ENCODE measurements at regions not wholly inside any gene's neighbourhood (a gene's known extent, or its start where the extent isn't known, plus 50 kb on each side); places are given as distances from the start of the nearest gene placed in this dataset.

DNA sequence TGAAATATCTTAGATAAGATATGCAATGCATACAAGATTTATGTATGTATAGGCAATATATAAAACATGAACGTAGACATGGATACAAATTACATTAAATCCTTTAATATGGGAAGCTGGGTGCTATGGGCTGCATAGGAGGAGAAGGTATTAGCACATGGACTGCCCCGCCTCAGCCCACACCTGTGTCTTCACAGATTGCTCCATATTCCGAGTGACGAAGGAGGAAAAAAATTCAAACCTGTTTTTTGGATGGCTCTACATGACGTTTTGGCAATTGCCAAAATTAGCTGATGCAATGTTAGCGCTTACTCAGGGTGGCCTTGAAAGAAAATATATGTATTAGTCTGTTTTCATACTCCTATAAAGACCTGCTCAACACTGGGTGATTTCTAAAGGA is 223.4 kb upstream of the SLCO3A1 start:
- no peak overlapping the region for H3K4me3 Mint-ChIP-seq
- H3K27ac Mint-ChIP-seq = peak overlapping the region; percentile 87
- Histone ChIP-seq H3K36me3 (ENCODE audit: control insufficient read depth, insufficient read depth, low read length) (no peaks in the 10 kb centered on the region), H3K4me1 (ENCODE audit: control insufficient read depth, insufficient read depth, low read length) (peaks cover 19% of the 10 kb centered on the region), H3K27me3 (ENCODE audit: control insufficient read depth, insufficient read depth, low read length, poor library complexity, severe bottlenecking) (no peaks in the 10 kb centered on the region), H3K4me3 (ENCODE audit: low read length) (peak overlapping the region; percentile 36), H3K27ac (ENCODE audit: low read depth, low read length) (no peak overlapping the region), H3K9ac (ENCODE audit: extremely low read depth, low read length, poor library complexity, severe bottlenecking) (no peak overlapping the region), H3K9me3 (ENCODE audit: control insufficient read depth, low read length) (peaks cover 11% of the 10 kb centered on the region)
- peaks cover 7% of the 10 kb centered on the region for H3K9me3 Mint-ChIP-seq
- no peak for TF ChIP-seq CTCF (conservative IDR thresholded peaks at IDR 0.05)
- no peaks in the 10 kb centered on the region for H3K27me3 Mint-ChIP-seq (ENCODE audit: insufficient read depth)
- no peaks in the 10 kb centered on the region for H3K36me3 Mint-ChIP-seq (ENCODE audit: low read depth)
- DNase-seq = no peak
- 84 to 92% methylated on average over 2 to 6 of the region's 6 CpGs for WGBS, 2 experiments (ENCODE audit: insufficient coverage in 1 of 2, insufficient read length in 1 of 2)
- H3K4me1 Mint-ChIP-seq = peaks cover 40% of the 10 kb centered on the region

GRCh38 chr15:91632176-91632575 is 221.3 kb upstream of the SLCO3A1 start:
- no peak overlapping the region for H3K4me3 Mint-ChIP-seq
- no peaks in the 10 kb centered on the region for H3K36me3 Mint-ChIP-seq (ENCODE audit: low read depth)
- H3K4me1 Mint-ChIP-seq = peaks cover 34% of the 10 kb centered on the region
- H3K27me3 Mint-ChIP-seq (ENCODE audit: insufficient read depth) = no peaks in the 10 kb centered on the region
- no peaks in the 10 kb centered on the region for H3K27me3 ChIP-seq (ENCODE audit: control insufficient read depth, insufficient read depth, low read length, poor library complexity, severe bottlenecking)
- DNase-seq = no peak
- H3K27ac Mint-ChIP-seq = no peak overlapping the region
- TF ChIP-seq CTCF (conservative IDR thresholded peaks at IDR 0.05) = no peak
- no peak overlapping the region for H3K4me3 ChIP-seq (ENCODE audit: low read length)
- peaks cover 10% of the 10 kb centered on the region for H3K9me3 Mint-ChIP-seq
- H3K9ac ChIP-seq (ENCODE audit: extremely low read depth, low read length, poor library complexity, severe bottlenecking) = no peak overlapping the region
- peaks cover 16% of the 10 kb centered on the region for H3K4me1 ChIP-seq (ENCODE audit: control insufficient read depth, insufficient read depth, low read length)
- H3K36me3 ChIP-seq (ENCODE audit: control insufficient read depth, insufficient read depth, low read length) = no peaks in the 10 kb centered on the region
- 98% methylated on average over 2 of the region's 2 CpGs; no CpG with 5 or more reads in 1 of the 2 experiments for WGBS, 2 experiments (ENCODE audit: insufficient coverage in 1 of 2, insufficient read length in 1 of 2)
- H3K27ac ChIP-seq (ENCODE audit: low read depth, low read length) = no peak overlapping the region
- H3K9me3 ChIP-seq (ENCODE audit: control insufficient read depth, low read length) = peaks cover 11% of the 10 kb centered on the region

GRCh38 chr15:91632981-91633380 is 220.5 kb upstream of the SLCO3A1 start:
- 88% methylated on average over 7 to 9 of the region's 9 CpGs for WGBS, 2 experiments (ENCODE audit: insufficient coverage in 1 of 2, insufficient read length in 1 of 2)
- no peaks in the 10 kb centered on the region for H3K36me3 ChIP-seq (ENCODE audit: control insufficient read depth, insufficient read depth, low read length)
- no peak overlapping the region for H3K4me3 ChIP-seq (ENCODE audit: low read length)
- TF ChIP-seq CTCF (conservative IDR thresholded peaks at IDR 0.05) = no peak
- peaks cover 14% of the 10 kb centered on the region for H3K9me3 Mint-ChIP-seq
- H3K4me1 ChIP-seq (ENCODE audit: control insufficient read depth, insufficient read depth, low read length) = peaks cover 9% of the 10 kb centered on the region
- H3K36me3 Mint-ChIP-seq (ENCODE audit: low read depth) = no peaks in the 10 kb centered on the region
- no peak for DNase-seq
- H3K4me1 Mint-ChIP-seq = peaks cover 26% of the 10 kb centered on the region
- no peaks in the 10 kb centered on the region for H3K27me3 Mint-ChIP-seq (ENCODE audit: insufficient read depth)
- no peak overlapping the region for H3K9ac ChIP-seq (ENCODE audit: extremely low read depth, low read length, poor library complexity, severe bottlenecking)
- no peak overlapping the region for H3K27ac ChIP-seq (ENCODE audit: low read depth, low read length)
- no peak overlapping the region for H3K27ac Mint-ChIP-seq
- no peaks in the 10 kb centered on the region for H3K27me3 ChIP-seq (ENCODE audit: control insufficient read depth, insufficient read depth, low read length, poor library complexity, severe bottlenecking)
- H3K9me3 ChIP-seq (ENCODE audit: control insufficient read depth, low read length) = peaks cover 15% of the 10 kb centered on the region
- H3K4me3 Mint-ChIP-seq = no peak overlapping the region
